Neural progenitor cell (in vitro differentiated cells): ENCODE measurements at regions not wholly inside any gene's neighbourhood (a gene's known extent, or its start where the extent isn't known, plus 50 kb on each side); places are given as distances from the start of the nearest gene placed in this dataset.

ENCODE experiments used
- DNase-seq: peaks from one replicate; pipeline ENCODE4 v3.0.0-alpha.2; 2016; ENCODE audit warnings: low spot score
- H2AFZ ChIP-seq: fragments of 200-600 bp; sonication (generic); replicated peaks from 2 replicates; pipeline ENCODE4 v1.6.1; 2016; ENCODE audit warnings: antibody characterized with exemption
- H3F3A ChIP-seq: fragments of 200-600 bp; sonication (generic); 2 replicates; pipeline ENCODE4 v1.6.1; 2016; ENCODE audit warnings: antibody characterized with exemption, low read depth
- H3K27ac ChIP-seq: fragments of 200-600 bp; sonication (generic); 2 replicates; pipeline ENCODE4 v1.5.1; 2016; ENCODE audit warnings: mild to moderate bottlenecking
- H3K27me3 ChIP-seq: fragments of 200-600 bp; sonication (generic); 2 replicates; pipeline ENCODE4 v1.6.1; 2016; ENCODE audit warnings: mild to moderate bottlenecking, moderate library complexity
- H3K36me3 ChIP-seq: fragments of 200-600 bp; sonication (generic); 2 replicates; pipeline ENCODE4 v1.5.1; 2016
- H3K4me1 ChIP-seq: fragments of 200-600 bp; sonication (generic); 2 replicates; pipeline ENCODE4 v1.6.1; 2016; ENCODE audit warnings: mixed run types
- H3K4me2 ChIP-seq: fragments of 200-600 bp; sonication (generic); 2 replicates; pipeline ENCODE4 v1.6.1; 2016
- H3K4me3 ChIP-seq: fragments of 200-600 bp; sonication (generic); 2 replicates; pipeline ENCODE4 v1.5.1; 2016
- H3K79me2 ChIP-seq: fragments of 200-600 bp; sonication (generic); 2 replicates; pipeline ENCODE4 v1.6.1; 2016; ENCODE audit warnings: low read depth
- H3K9ac ChIP-seq: fragments of 200-600 bp; sonication (generic); 2 replicates; pipeline ENCODE4 v1.6.1; 2016
- H3K9me3 ChIP-seq: fragments of 200-600 bp; sonication (generic); 2 replicates; pipeline ENCODE4 v1.5.1; 2016; ENCODE audit warnings: low read depth
- H4K20me1 ChIP-seq: fragments of 200-600 bp; sonication (generic); 2 replicates; pipeline ENCODE4 v1.6.1; 2016; ENCODE audit warnings: low read depth
- H3K27ac Mint-ChIP-seq: 3 replicates; pipeline ENCODE4 v1.8.0; 2021; ENCODE audit warnings: mixed read lengths
- H3K27me3 Mint-ChIP-seq: 2 replicates; pipeline ENCODE4 v1.8.0; 2022; ENCODE audit warnings: low read depth, mild to moderate bottlenecking, inconsistent platforms, moderate library complexity, mixed read lengths; ENCODE audit not compliant: insufficient read depth
- H3K36me3 Mint-ChIP-seq: 3 replicates; pipeline ENCODE4 v1.8.0; 2021; ENCODE audit warnings: mixed read lengths
- H3K4me1 Mint-ChIP-seq: 3 replicates; pipeline ENCODE4 v1.8.0; 2021; ENCODE audit warnings: mixed read lengths
- H3K4me3 Mint-ChIP-seq: 3 replicates; pipeline ENCODE4 v1.8.0; 2021; ENCODE audit warnings: mild to moderate bottlenecking, moderate library complexity, mixed read lengths
- H3K9me3 Mint-ChIP-seq: 3 replicates; pipeline ENCODE4 v1.8.0; 2020; ENCODE audit warnings: mixed read lengths
- EZH2 ChIP-seq: fragments of 200-600 bp; sonication (generic); IDR thresholded peaks from 2 replicates; pipeline ENCODE4 v1.6.1; 2017; ENCODE audit warnings: antibody characterized with exemption, mild to moderate bottlenecking, moderate library complexity
- EZH2phosphoT487 ChIP-seq: fragments of 200-600 bp; sonication (generic); IDR thresholded peaks from 2 replicates; pipeline ENCODE4 v1.6.1; 2017; ENCODE audit warnings: antibody characterized with exemption
- TF ChIP-seq, protein P1 (sequence below): fragments of 200-600 bp; sonication (generic); IDR thresholded peaks from 2 replicates; pipeline ENCODE4 v1.5.1; 2017; ENCODE audit warnings: antibody characterized with exemption, mild to moderate bottlenecking

DNA sequence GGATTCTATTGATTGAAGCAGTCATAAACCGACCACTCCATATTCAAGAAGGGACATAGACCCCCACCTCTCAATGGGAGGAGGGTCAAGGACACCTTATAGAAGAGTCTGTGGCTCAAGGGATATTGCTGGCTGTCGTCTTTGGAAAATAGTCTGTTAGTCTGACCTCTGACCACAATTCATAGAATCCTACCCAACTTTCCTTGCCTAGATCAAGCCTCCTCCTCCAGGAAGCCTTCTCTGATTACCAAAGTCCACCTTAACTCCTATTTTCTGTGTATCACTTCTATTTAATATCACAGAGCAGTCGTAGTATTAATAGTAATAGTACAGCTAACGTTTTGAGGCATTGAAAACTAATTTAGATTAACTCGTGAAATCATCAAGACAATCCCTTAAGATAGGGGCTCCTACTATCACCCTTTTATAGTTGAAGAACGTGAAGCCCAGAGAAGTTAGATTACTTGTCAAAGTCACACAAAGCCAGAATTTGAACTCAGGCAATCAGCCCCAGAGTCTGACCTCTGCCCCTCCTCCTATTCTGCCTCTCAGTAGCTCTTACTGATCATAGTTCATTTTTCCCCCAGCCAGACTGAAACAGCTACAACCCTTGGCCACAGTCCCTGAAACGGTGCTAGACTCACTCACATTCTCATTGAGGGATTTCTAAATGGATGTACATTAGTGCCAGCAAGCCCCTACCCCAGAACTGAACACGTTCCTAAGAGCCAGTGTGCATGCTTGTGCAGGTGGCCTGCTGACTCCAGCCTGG is 636.6 kb downstream of the MID1IP1 start:
- no peaks in the 10 kb centered on the region for H3K36me3 Mint-ChIP-seq
- H3K27ac Mint-ChIP-seq: no peak overlapping the region
- no peak overlapping the region for H2AFZ ChIP-seq

DNA sequence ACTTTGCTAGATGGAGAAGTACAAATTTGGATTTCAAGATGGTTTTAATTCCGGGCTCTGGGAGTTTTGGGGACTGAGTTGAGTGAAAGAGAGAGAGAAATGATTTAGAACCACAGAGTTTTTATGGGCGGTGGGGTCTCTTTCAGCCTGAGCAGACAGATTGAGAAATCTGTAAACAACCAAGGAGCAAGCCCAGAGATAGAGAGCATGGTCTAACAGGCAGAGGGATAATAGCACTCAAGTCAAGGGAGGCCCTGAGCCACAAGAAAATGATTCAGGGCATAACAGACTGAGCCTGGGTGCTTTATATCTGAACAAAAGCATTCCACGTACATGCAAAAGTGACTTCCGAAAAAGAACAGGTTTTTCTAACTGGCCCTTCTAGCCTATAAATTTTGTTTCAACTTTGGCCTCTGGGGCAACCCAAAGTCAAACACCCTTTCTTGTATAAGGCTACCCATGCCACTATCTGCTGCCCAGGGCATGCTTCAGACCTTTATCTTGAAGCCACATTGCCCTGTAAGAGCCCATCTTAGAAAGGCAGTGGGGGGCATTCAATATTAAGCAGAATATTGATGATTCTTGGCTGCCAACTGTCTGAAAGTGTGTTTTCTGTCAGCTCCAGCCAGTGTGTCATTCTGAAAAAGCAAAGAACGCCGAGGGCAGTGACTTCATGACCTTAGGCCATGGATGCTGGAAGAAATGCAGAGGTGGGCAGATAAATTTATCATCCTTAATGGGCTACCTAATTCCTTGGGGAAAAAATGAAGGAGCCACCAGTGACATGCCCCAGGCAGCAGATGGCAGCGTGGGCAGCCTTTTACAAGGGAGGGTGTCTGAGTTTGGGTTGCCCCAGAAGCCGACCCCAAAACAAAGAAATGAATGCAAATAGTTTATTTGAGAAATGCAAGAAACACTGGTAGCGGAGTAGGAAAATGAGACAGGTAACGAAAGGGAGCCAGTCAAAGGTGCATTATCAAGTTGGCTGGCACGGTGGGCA is 637.6 kb downstream of the MID1IP1 start:
- Mint-ChIP-seq H3K9me3 (peaks cover 4% of the 10 kb centered on the region), H3K36me3 (no peaks in the 10 kb centered on the region), H3K4me1 (peaks cover 5% of the 10 kb centered on the region), H3K27ac (no peak overlapping the region), H3K4me3 (no peak overlapping the region), H3K27me3 (peaks cover 12% of the 10 kb centered on the region)
- no peaks in the 10 kb centered on the region for H3K27me3 ChIP-seq
- no peak overlapping the region for H3K9ac ChIP-seq
- no peaks in the 10 kb centered on the region for H3F3A ChIP-seq
- H4K20me1 ChIP-seq: no peaks in the 10 kb centered on the region
- H3K27ac ChIP-seq: no peak overlapping the region
- no peak overlapping the region for H3K4me2 ChIP-seq
- H3K79me2 ChIP-seq: no peaks in the 10 kb centered on the region
- no peaks in the 10 kb centered on the region for H3K36me3 ChIP-seq
- peak; percentile 30 for DNase-seq
- H3K4me1 ChIP-seq: no peaks in the 10 kb centered on the region
- TF ChIP-seq, protein P1, sequence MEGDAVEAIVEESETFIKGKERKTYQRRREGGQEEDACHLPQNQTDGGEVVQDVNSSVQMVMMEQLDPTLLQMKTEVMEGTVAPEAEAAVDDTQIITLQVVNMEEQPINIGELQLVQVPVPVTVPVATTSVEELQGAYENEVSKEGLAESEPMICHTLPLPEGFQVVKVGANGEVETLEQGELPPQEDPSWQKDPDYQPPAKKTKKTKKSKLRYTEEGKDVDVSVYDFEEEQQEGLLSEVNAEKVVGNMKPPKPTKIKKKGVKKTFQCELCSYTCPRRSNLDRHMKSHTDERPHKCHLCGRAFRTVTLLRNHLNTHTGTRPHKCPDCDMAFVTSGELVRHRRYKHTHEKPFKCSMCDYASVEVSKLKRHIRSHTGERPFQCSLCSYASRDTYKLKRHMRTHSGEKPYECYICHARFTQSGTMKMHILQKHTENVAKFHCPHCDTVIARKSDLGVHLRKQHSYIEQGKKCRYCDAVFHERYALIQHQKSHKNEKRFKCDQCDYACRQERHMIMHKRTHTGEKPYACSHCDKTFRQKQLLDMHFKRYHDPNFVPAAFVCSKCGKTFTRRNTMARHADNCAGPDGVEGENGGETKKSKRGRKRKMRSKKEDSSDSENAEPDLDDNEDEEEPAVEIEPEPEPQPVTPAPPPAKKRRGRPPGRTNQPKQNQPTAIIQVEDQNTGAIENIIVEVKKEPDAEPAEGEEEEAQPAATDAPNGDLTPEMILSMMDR: peak; percentile 57
- no peak for TF ChIP-seq EZH2
- no peaks in the 10 kb centered on the region for H3K9me3 ChIP-seq
- no peak overlapping the region for H2AFZ ChIP-seq
- H3K4me3 ChIP-seq: no peak overlapping the region

More for the DNA sequence above, 636.6 kb downstream of the MID1IP1 start:
- Histone ChIP-seq H4K20me1 (no peaks in the 10 kb centered on the region), H3K9ac (no peak overlapping the region), H3K79me2 (no peaks in the 10 kb centered on the region), H3K27me3 (no peaks in the 10 kb centered on the region), H3K4me2 (no peak overlapping the region), H3K4me3 (no peak overlapping the region), H3K27ac (no peak overlapping the region), H3F3A (no peaks in the 10 kb centered on the region), H3K9me3 (no peaks in the 10 kb centered on the region), H3K36me3 (no peaks in the 10 kb centered on the region), H3K4me1 (no peaks in the 10 kb centered on the region)
- Mint-ChIP-seq H3K4me3 (no peak overlapping the region), H3K27me3 (peaks cover 8% of the 10 kb centered on the region), H3K9me3 (peaks cover 2% of the 10 kb centered on the region), H3K4me1 (peaks cover 5% of the 10 kb centered on the region)
- TF ChIP-seq, protein P1: no peak
- TF ChIP-seq EZH2phosphoT487 (no peak), EZH2 (no peak)
- no peak for DNase-seq

DNA sequence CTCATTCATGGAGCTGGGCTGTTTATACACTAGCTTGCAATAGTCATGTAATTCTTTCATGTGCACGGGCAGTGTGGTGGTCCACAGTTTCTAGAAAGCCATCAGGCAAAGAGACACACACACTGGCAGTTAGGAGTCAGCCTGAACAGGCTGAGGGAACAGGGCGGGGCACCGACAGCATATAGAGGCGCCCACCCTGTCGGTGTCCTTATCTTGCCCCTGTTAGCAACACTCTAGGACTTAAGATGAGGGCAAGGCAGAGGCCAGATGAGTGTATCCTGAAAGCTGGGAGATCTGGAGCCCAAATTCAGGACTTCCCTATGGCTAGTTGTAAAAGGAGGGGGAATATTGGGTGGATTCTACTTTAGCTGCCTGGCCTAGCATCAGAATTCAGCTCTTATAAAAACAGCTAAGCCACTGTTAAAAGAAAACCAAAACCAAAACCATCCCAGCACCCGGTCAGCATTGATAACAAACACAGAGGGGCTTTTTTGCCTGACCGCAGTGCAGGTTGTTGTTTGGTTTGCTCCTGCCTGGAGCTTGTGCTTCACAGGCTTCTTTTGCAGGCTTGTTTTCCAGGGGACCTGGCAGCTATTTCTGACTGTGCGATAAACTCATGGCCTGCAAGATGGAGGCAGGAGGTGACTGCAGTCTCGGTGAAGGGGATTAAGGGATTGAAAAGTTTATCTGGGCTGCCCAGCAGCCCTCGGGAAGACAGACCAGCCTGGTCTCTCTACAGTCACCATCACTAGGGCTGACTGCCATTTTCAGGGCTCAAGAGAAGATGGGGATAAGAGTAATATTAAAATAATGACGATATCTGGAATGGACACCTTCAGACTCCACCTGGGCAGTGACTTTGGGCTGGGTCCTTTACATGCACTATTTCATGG is 638.9 kb downstream of the MID1IP1 start:
- no peak overlapping the region for H3K9ac ChIP-seq
- Mint-ChIP-seq H3K9me3 (peaks cover 7% of the 10 kb centered on the region), H3K4me3 (no peak overlapping the region), H3K4me1 (peaks cover 5% of the 10 kb centered on the region), H3K36me3 (no peaks in the 10 kb centered on the region), H3K27me3 (peaks cover 15% of the 10 kb centered on the region), H3K27ac (no peak overlapping the region)
- no peaks in the 10 kb centered on the region for H3K27me3 ChIP-seq
- no peak overlapping the region for H3K4me3 ChIP-seq
- DNase-seq: no peak
- no peaks in the 10 kb centered on the region for H3F3A ChIP-seq
- H4K20me1 ChIP-seq: no peaks in the 10 kb centered on the region
- peak overlapping the region; percentile 19 for H2AFZ ChIP-seq
- no peaks in the 10 kb centered on the region for H3K36me3 ChIP-seq
- H3K79me2 ChIP-seq: no peaks in the 10 kb centered on the region
- TF ChIP-seq, protein P1: no peak
- no peak for TF ChIP-seq EZH2phosphoT487
- TF ChIP-seq EZH2: no peak
- H3K27ac ChIP-seq: no peak overlapping the region
- no peaks in the 10 kb centered on the region for H3K4me1 ChIP-seq
- no peaks in the 10 kb centered on the region for H3K9me3 ChIP-seq
- no peak overlapping the region for H3K4me2 ChIP-seq
